ENCODE measurements at regions not wholly inside any gene's neighbourhood (a gene's known extent, or its start where the extent isn't known, plus 50 kb on each side); places are given as distances from the start of the nearest gene placed in this dataset.

GRCh38 chr15:29418931-29419330 lies 149.3 kb upstream of the NSMCE3 start:
- DNase-seq, result no peak

GRCh38 chr15:29418178-29418577 lies 148.6 kb upstream of the NSMCE3 start:
- DNase-seq, result no peak

GRCh38 chr15:29411299-29411698 lies 141.7 kb upstream of the NSMCE3 start:
- DNase-seq, result no peak

GRCh38 chr15:29410338-29410737 lies 140.7 kb upstream of the NSMCE3 start:
- DNase-seq, result no peak

GRCh38 chr15:29409890-29410289 lies 140.3 kb upstream of the NSMCE3 start:
- no peak for DNase-seq

- DNase-seq, result no peak
Observed at GRCh38 chr15:29405564-29405963, 135.9 kb upstream of the NSMCE3 start.

GRCh38 chr15:29403772-29404171 lies 134.2 kb upstream of the NSMCE3 start:
- DNase-seq, result no peak

GRCh38 chr15:29401644-29402043 lies 132.0 kb upstream of the NSMCE3 start:
- DNase-seq, result no peak

- DNase-seq, result no peak
Observed at GRCh38 chr15:29400701-29401100, 131.1 kb upstream of the NSMCE3 start.

- no peak for DNase-seq
Observed at GRCh38 chr15:29398907-29399306, 129.3 kb upstream of the NSMCE3 start.

GRCh38 chr15:29396176-29396811 lies 126.7 kb upstream of the NSMCE3 start:
- no peak for DNase-seq

GRCh38 chr15:29393443-29393842 lies 123.8 kb upstream of the NSMCE3 start:
- no peak for DNase-seq

- DNase-seq, result no peak
Observed at GRCh38 chr15:29392358-29392757, 122.7 kb upstream of the NSMCE3 start.

GRCh38 chr15:29390051-29390450 lies 120.4 kb upstream of the NSMCE3 start:
- no peak for DNase-seq

GRCh38 chr15:29386523-29386922 lies 116.9 kb upstream of the NSMCE3 start:
- DNase-seq, result no peak

- DNase-seq, result no peak
Observed at GRCh38 chr15:29383367-29383766, 113.7 kb upstream of the NSMCE3 start.

- DNase-seq, result no peak
Observed at GRCh38 chr15:29382862-29383261, 113.2 kb upstream of the NSMCE3 start.

- no peak for DNase-seq
Observed at GRCh38 chr15:29380466-29380865, 110.8 kb upstream of the NSMCE3 start.

- DNase-seq, result no peak
Observed at GRCh38 chr15:29379647-29380046, 110.0 kb upstream of the NSMCE3 start.

- no peak for DNase-seq
Observed at GRCh38 chr15:29377161-29377560, 107.5 kb upstream of the NSMCE3 start.

- no peak for DNase-seq
Observed at GRCh38 chr15:29376590-29376989, 107.0 kb upstream of the NSMCE3 start.

GRCh38 chr15:29369261-29369660 lies 99.6 kb upstream of the NSMCE3 start:
- no peak for DNase-seq

GRCh38 chr15:29364426-29365078 lies 94.9 kb upstream of the NSMCE3 start:
- no peak for DNase-seq

GRCh38 chr15:29361560-29361959 lies 91.9 kb upstream of the NSMCE3 start:
- DNase-seq, result no peak

GRCh38 chr15:29360152-29360551 lies 90.5 kb upstream of the NSMCE3 start:
- DNase-seq, result no peak

Measured in femur (tissue), 1 donor.